Esophagus mucosa (tissue), 1 donor: ENCODE measurements at regions not wholly inside any gene's neighbourhood (a gene's known extent, or its start where the extent isn't known, plus 50 kb on each side); places are given as distances from the start of the nearest gene placed in this dataset.
"Not testable (repeated sequence)": the region's sequence is repeated elsewhere in the genome, so short reads cannot be mapped to it uniquely, and the experiment has no call there.

ENCODE experiments used
- ATAC-seq: fragments of 200-7000 bp; cut with Tn5 transposase; one replicate; pipeline ENCODE4 v1.9.1; 2020
- donor health status: DM: yes; HTN: yes; CAD: no.

- ATAC-seq = no peak
Observed at GRCh38 chr12:124705545-124706138, 138.2 kb upstream of the NCOR2 start.

GRCh38 chr12:124704619-124705018 is 137.2 kb upstream of the NCOR2 start:
- ATAC-seq = no peak

- no peak for ATAC-seq
Observed at GRCh38 chr12:124703856-124704255, 136.4 kb upstream of the NCOR2 start.

GRCh38 chr12:124702736-124703135 is 135.3 kb upstream of the NCOR2 start:
- ATAC-seq = no peak

GRCh38 chr12:124700810-124701592 is 133.6 kb upstream of the NCOR2 start:
- peak; percentile 13 for ATAC-seq

GRCh38 chr12:124699909-124700308 is 132.5 kb upstream of the NCOR2 start:
- no peak for ATAC-seq

- no peak for ATAC-seq
Observed at GRCh38 chr12:124698998-124699305, 131.5 kb upstream of the NCOR2 start.

GRCh38 chr12:124698211-124698997 is 131.0 kb upstream of the NCOR2 start:
- no peak for ATAC-seq

GRCh38 chr12:124697722-124698121 is 130.3 kb upstream of the NCOR2 start:
- not testable (repeated sequence) for ATAC-seq

GRCh38 chr12:124696693-124697476 is 129.5 kb upstream of the NCOR2 start:
- ATAC-seq = no peak

GRCh38 chr12:124695861-124696260 is 128.4 kb upstream of the NCOR2 start:
- ATAC-seq = no peak

GRCh38 chr12:124694846-124695497 is 127.6 kb upstream of the NCOR2 start:
- ATAC-seq = peak; percentile 87

GRCh38 chr12:124694250-124694649 is 126.8 kb upstream of the NCOR2 start:
- no peak for ATAC-seq

GRCh38 chr12:124693111-124693723 is 125.8 kb upstream of the NCOR2 start:
- no peak for ATAC-seq

GRCh38 chr12:124692443-124692842 is 125.0 kb upstream of the NCOR2 start:
- no peak for ATAC-seq

GRCh38 chr12:124691429-124691828 is 124.0 kb upstream of the NCOR2 start:
- ATAC-seq = no peak

- no peak for ATAC-seq
Observed at GRCh38 chr12:124689631-124690030, 122.2 kb upstream of the NCOR2 start.

- ATAC-seq = no peak
Observed at GRCh38 chr12:124688356-124688992, 121.1 kb upstream of the NCOR2 start.

GRCh38 chr12:124687917-124688316 is 120.5 kb upstream of the NCOR2 start:
- ATAC-seq = no peak

GRCh38 chr12:124687174-124687902 is 119.9 kb upstream of the NCOR2 start:
- no peak for ATAC-seq
